Activated CD8-positive, alpha-beta memory T cell treated with anti-CD3 and anti-CD28 coated beads, Interleukin-2, amount 50 U/mL, for 24 hours (primary cell): ENCODE measurements at regions not wholly inside any gene's neighbourhood (a gene's known extent, or its start where the extent isn't known, plus 50 kb on each side); places are given as distances from the start of the nearest gene placed in this dataset.

Experiments used
- DNase-seq: peaks from one replicate; pipeline ENCODE4 v3.0.0-alpha.2; 2020; ENCODE audit errors: extremely low read depth

DNA sequence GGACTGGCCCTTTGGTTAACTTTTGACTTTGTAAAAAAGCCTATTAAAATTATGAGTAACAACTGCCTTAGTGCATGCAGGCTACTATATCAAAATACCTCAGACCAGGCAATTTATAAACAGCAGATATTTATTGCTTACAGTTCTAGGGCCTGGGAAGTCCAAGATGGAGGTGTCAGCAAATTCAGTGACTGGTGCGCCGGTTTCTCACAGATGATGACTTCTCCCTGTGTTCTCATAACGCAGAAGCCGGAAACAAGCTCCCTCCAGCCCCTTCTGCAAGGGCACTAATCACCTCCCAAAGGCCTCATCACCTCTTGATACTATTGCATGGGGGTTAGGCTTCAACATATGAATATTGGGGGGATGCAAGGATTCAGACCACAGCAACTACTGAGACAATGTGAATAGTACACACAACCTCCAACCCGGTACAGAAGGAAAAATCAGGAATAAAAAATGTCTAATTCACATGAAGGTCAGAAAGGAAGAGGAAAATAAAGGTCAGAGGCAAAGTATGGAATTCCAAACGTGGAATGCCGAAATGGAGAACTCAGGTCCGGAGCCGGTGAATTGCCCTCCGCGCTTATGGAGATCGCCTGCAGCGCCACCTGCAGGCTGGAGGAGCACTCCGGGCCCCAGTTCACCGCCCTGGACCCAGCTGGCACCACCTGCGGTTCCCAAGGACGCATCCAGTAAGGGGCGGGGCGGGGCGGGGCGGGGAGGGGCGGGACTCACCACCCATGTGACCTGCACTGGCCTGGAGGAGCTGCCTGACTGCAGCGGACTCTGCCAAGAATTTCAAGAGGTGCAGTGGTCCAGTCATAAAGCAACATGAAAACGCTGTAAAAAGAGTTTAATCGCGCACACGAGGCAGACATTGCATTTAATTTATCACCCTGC is 203.4 kb downstream of the KIF26A start:
- no peak for DNase-seq

DNA sequence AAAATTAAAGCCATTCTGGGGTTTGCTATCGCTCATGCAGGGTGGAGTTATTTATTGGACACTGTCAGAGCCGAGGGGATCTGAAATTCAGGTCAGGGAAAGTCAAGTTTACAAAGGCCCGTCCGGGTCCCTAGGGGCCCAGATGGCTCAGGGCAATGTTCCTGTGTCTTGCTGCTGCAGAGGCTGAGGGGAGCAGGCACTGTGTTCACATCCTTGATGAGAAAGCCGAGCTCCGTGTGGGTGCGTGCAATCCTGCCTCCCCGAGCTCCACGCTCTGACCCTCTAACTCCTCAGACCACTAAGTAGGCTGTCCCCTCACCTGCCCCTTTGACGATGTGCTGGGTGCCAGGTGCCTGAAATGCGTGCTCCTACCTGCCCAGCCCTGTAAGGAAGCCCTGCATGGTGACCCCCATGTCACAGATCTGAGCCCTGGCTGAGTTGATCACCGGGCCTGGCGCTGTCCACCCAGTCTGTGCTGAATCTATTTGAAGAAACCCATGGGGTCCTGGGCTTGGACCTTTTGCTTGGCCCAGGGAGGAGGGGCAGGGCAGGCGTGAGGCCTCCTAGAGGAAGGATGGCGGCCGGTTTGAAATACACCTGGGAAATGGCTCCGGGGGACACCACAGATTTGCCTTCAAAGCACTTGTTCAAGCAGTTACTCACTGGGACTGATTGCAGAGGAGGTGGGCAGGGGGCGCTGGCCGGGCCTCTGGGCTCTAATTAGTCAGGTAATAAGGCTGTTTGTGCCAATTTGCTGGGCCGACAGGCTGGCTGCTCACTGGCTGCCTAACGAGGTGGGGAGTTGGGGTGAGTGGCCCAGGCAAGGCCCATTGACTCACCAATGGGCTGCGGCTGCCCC is 204.3 kb downstream of the KIF26A start:
- DNase-seq = no peak

DNA sequence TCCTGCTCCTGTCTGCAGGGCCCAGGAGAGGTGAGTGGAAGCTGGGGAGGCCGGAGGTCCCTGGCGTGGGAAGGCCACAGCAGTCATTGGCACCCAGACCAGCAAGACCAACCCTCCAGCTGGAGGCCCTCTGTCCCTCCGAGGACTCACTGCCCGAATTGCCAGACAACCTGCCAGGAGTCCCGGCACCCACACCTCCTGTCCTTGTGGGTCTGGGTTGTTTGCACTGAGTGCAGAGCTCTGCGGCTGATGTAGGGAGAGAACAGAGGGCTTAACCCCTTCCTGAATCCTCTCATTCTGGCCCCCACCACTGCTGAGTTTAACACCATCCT is 204.9 kb downstream of the KIF26A start:
- no peak for DNase-seq

DNA sequence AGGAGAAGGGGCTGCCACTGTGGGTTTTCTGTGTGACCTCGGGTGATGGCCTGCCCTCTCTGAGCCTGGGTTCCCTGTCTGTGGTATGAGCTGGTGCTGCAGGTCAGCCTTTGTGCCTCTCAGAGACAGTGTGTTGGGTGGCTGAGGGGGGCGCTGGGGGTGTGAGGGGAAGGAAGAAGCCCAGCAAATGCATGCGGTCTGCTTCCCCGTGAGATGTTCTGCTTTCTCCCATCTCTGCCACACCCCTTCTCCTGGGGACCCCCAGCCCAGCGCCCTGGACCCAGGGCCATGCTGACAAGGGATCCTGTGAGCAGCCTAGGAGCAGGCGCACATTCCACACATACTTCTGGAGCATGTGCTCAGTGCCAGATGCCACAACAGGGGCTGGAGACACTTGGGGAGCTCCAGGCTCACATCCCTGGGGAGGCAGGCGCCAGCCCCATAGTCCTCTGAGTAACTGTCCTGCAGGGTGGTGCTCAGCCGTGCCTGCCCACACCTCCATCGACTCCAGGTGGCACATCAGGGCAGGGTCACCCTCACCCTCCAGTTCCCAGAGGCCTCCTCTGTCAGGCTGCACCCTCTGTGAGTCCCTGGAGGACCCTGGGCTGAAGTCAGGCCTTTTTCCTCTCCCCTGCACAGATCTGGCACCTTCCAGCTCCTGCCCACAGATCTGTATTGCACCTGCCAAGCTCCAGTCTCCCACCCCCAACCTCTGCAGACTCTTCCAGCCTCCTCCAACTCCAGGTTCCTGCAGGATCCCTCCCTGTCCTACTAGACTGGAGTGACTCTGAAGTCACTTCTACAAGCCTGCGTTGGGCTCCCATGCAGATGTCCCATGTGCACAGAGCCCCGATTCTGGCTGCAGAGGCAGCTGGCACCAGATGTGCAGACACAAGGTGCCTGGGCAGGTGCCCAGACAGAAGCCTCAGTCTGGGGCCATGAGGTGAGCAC is 205.6 kb downstream of the KIF26A start:
- no peak for DNase-seq

DNA sequence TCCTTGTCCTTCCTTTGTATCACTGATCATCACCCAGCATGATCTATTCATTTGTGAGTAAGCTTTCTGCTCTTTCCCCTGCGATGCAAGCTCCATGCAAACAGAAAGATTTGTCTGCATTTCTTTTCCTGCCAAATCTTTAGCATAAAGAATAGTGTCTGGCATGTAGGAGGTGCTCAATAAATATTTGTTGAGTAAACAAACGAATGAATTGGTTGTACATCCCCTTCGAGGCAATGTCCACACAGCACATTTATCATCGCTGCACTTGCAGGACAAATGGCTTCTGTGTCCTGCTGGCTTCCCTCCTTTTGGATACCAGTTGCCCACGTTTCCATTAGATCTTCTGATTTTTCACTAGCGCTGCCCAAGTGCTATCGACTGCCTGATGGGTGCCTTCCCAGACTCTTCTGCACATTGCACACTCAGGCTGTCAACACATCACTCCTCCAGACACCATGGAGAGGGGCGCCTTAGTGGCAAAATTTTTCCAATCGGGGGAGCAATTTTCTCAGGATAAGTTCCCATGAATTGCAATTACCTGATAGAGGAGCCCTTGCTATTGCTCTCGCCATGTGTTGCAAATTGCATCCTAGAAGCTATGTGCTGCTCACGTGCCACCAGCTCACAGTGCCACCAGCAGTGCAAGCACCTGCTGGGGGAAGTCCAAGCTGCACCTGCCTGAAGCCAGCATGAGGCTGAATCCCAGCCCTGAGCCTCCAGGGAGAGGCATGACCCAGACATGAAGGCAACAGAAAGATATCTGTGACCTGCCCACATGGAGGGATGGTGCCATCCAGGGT is 206.6 kb downstream of the KIF26A start:
- DNase-seq = no peak

DNA sequence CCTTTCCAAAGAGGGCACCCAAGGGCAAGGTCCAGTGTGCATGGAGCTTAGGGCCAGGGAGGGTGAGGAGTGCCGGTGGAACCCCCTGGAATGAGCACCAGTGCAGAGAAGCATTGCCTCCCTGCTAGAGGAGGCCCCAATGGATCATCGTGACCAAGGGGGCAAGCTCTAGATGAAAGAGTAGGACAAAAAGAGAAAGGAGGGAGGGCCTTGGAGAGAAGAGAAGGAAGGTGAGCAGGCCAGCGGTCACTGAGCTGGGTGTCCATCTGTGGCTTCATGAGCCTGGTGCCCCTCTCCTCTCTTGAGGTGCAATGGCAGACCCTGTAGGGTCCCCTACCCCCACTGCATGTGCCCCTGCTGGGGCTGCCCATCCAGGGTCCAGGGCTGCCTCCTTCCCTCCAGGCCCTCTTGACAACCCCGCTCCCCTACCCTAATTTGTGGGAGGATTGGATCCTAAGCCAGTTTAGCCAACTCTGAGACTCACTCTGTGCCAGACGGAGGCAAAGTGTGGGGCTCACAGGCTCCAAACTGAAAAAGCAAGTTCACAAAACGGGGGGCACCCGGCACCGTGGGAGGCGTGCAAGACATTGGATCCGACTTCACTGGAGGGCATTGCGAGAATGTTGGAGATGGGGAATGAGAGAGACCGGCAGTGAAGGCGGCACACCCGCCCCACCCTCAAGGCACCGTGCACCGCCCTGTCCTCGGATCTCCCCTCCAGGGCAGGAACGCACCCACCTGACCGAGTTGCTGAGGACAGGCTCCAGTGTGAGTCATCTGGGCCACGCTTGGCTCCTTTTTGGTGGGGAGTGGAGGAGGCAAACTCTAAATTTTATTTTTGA is 207.5 kb downstream of the KIF26A start:
- no peak for DNase-seq

DNA sequence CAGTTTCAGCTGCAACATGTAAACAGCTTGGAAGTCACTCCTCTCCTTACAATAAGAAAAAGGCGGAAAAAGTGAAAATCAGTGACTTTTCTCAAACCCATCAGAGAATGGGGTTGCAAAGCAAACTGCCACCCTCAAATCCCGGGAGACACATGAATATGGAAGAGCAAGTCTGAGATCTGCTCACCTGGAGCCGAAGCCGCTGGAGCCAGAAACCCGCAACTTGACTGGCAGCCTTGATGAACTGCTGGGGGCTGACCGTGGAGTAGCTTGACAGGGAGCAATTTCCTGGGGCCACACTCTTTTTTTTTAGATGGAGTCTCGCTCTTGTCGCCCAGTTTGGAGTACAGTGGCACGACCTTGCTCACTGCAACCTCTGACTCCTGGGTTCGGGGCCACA is 208.2 kb downstream of the KIF26A start:
- DNase-seq = no peak

DNA sequence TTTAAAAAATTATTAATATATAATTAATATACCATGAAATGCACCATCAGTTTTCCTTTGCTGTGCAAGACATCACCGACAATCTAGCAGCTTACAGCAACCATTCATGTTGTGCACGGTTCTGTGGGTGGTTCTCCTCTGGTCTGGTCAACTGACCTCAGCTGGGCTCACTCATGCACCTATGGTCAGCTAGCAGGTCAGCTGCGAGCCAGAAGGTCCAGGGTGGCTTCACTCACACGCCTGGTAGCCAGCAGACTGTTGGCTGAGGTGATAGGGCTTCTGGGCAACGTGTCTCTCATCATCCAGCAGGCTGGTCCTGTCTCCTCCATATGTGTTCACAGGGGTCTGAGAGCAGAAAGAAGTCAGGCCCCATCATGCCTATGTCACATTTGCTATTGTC is 210.4 kb downstream of the KIF26A start:
- DNase-seq = no peak

DNA sequence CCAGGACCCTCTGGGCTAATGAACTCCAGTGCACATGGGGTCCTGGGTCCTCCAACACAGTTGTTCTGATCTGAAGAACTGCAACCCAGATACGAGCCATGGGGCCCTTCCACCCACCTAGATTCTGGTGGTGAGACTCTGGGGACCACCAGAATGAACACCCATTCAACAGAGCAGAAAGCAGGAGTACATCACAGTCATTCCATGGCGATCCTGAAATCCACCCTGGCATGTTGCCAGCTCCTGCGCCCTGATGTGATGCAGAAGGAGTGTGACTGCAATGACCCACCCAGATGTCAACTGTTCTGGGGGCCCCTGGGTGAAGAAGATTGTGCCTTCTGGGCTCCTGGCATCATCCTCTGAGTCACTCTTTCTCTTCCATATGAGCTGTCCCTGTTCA is 211.6 kb downstream of the KIF26A start:
- no peak for DNase-seq

DNA sequence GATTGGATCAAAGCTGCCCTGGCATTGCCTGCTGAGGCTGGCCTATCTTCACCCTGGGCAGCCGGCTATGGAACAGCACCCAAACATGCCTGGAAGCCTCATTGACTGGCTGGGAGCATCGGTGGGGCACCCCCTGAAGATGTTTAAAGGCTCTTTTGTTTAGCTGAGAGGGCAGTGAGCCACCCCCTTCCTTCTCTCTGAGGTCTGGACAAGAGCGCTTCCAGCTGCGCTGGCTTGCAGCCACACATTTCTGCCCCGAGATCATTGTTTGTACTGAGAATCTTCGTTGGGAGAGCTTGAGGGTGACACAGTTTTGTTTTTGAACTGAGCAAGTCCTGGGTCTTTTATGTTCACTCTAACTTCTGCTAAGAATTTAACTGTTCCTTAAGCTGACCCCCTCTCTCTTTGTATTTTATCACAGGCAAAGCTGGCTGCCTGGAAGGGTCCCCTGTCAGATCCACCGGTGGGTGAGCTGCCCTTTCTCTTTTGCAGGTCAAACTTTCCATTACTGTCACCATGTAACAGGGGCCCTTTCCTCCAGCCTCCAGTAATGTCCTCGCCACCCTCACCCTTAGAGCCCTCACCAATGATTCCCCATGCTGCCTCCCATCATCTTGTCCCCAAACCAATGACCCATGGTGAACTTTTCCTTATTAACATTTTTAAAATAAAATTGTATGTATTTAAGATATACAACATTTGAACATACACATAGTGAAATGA is 212.2 kb downstream of the KIF26A start:
- no peak for DNase-seq

DNA sequence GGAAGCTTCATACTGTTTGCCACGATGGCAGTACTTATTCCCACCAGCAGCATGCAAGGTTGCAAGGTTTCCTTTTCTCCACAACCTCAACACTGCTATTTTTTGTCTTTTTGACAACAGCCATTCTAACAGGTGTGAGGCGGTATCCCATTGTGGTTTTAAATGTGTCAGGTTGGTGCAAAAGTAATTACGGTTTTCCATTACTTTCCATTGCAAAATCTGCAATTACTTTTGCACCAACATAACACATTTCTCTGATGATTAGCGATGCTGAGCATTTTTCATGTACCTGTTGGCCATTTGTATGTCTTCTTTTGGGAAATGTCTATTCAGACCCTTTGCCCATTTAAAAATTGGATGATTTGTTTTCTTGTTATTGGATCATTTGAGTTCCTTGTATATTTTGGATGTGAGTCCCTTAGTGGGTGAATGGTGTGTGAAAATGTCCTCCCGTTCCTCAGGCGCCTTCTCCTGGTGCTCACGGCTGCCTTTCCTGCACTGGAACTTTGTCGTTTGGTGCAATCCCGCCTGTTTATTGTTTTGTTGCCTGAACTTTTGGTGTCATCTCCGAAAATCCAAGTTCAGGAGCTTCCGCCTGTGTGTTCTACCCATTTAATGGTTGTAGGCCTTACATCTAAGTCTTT is 213.6 kb downstream of the KIF26A start:
- no peak for DNase-seq

DNA sequence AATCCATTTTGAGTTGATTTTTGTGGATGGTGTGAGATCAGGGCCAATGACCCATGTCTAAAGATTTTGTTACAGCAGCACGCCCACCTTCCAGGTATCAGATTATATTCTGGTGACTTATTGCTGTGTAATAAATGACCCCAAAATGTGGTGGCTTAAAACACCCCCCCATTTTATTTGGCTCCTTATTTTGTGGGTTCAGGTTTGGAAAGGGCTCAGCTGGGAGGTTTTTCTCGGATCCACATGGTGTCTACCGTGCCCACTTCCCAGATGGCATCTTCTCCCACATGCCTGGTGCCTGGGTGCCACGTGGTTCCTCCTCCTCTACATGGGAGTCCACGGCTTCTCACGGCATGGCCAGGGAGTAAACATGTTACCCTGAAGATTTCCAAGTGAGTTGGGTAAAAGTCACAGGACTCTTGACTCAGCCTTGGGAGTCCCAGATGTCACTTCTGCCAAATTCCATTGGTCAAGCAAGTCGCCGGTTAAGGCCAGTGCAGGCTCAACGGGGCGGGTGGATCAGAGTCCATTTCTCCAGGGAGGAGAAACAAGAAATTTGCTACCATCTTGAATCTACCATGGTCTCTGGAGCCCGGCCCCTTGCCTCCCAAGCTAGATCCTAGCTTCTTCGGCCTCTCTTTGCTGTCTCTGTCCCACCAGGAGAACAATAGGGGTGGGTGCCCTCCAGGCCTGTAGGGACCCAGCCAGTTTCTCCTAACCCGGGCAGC is 214.3 kb downstream of the KIF26A start:
- DNase-seq = no peak

DNA sequence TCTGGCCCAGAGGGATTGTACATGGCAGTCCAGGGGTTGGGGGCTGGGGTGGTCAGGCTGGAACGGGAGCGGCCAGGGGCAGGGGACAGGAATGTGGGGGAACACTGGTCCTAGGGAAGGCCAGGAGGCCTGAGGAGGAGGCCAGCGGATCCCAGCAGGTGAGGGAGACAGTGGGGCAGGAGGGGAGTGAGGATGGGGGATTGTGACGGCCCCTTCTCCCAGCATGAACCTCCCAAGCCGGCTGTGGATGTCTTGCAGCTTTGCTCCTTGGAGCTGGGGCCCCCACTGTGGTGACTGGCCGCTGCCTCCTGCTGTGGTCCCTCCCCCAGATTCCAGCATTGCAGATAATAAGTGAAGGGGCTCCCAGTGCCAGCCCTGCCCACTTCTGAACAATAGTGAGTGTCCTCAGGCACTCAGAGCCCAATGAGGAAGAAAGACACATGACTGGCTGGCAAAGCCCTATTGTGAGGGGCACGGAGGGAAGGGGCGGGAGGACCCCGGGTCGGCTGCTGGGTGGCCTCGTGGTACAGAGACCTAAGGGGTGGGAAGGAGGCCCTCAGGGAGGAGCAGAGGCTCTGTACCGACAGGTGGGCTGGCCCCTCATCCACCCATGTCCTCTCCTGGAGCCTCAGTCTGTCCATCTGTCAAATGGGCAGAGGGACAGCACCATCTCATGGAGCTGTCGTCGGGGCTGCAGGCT is 215.0 kb downstream of the KIF26A start:
- no peak for DNase-seq

DNA sequence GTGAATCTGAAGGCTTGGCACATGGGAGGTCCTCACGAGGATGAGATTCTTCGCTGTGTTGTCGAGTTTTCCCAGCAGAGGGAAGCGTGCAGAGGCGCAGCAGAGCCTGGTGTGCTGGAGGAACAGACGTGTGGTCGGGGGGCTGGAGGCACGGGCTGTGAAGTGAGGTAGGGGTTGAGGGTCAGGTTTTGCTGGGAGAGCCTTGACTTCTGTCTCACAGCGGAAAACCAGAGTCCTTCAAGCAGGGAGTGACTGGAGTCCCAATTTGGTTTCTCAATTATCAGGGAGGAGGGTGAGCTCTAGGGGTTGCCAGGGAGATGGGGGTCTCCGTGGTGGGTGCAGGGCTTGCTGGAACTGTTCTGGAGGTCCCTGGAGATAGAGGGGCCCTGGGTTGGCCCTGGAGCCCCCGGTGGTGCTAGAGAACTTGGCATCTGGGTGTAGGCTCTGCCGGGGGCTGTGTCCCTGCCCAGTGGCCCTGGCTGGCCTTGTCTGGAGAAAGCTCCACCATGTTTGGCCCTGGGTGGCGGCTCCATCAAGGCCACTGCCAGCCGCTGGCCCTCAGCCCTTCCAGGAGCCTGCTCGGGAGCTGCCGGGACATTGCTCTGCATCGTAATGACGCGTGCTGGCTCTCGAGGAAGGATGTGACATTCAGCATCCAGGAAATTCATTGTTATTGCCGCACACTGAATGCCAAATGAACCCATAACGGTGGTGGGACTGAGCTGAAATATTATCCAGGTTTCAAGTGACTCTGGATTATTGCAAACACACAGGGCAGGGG is 215.7 kb downstream of the KIF26A start:
- DNase-seq = no peak

DNA sequence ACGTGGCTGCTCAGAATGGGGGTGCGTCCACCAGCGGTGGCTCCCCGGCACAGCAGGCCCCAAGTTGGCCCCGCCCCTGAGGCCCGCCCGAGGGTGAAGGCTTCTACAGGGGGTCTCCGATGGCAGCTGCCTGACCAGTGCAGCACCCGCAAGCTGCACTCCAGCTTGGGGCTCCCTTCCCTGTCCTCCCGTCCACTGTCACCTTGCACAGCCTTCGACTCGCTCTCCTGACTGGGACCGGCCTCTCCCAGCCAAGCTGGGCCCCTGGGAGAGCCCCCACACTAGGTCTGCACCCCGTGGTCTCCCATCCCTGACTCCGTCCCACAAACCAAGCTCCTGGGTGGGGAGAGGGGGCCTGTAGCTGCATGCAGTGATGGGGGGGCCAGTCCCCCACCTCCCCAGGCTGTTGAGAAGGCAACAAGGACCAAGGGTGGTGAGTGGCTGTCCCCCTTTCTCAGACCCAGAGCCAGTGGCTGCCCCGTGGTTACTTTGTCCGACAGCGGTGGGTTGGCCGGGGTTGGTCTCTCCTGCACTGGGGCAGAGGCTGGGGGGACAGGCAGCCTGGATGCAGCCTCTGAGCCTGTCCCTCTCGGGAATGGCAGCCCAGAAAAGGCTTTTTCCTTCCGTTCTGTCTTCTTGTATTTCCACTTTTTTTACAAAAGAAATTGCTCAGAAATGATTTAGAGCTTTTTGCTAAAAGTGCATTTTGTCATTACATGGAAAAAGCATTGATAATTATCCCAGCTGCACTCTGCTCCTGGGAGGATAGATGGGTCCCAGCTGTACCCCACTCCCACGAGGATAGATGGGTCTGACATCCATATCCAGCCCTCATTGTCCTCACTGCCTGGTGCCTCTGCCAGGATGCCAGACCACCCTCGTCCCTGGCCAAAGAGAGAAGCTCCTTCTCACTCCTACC is 217.0 kb downstream of the KIF26A start:
- no peak for DNase-seq
